Middle frontal gyrus (tissue), 1 donor: ENCODE measurements at regions not wholly inside any gene's neighbourhood (a gene's known extent, or its start where the extent isn't known, plus 50 kb on each side); places are given as distances from the start of the nearest gene placed in this dataset.

ENCODE experiments used
- DNase-seq: peaks from one replicate; pipeline ENCODE4 v3.0.0-alpha.2; 2015; ENCODE audit warnings: low spot score; ENCODE audit errors: extremely low spot score

- no peak for DNase-seq
Observed at GRCh38 chr2:128625421-128625820, 306.8 kb upstream of the HS6ST1 start.

- DNase-seq: no peak
Observed at GRCh38 chr2:128625963-128626759, 307.5 kb upstream of the HS6ST1 start.

GRCh38 chr2:128626760-128627511 lies 308.3 kb upstream of the HS6ST1 start:
- no peak for DNase-seq

GRCh38 chr2:128628206-128628605 lies 309.5 kb upstream of the HS6ST1 start:
- no peak for DNase-seq

GRCh38 chr2:128628996-128629395 lies 310.3 kb upstream of the HS6ST1 start:
- no peak for DNase-seq

GRCh38 chr2:128630974-128631697 lies 312.5 kb upstream of the HS6ST1 start:
- DNase-seq: no peak

- no peak for DNase-seq
Observed at GRCh38 chr2:128631698-128632500, 313.2 kb upstream of the HS6ST1 start.

GRCh38 chr2:128632501-128632800 lies 313.8 kb upstream of the HS6ST1 start:
- no peak for DNase-seq

GRCh38 chr2:128633501-128633900 lies 314.8 kb upstream of the HS6ST1 start:
- no peak for DNase-seq

GRCh38 chr2:128635361-128635900 lies 316.8 kb upstream of the HS6ST1 start:
- DNase-seq: no peak

- no peak for DNase-seq
Observed at GRCh38 chr2:128636802-128637147, 318.1 kb upstream of the HS6ST1 start.

- DNase-seq: no peak
Observed at GRCh38 chr2:128637481-128638155, 318.9 kb upstream of the HS6ST1 start.

- DNase-seq: peak; percentile 8
Observed at GRCh38 chr2:128638341-128639119, 319.9 kb upstream of the HS6ST1 start.

- no peak for DNase-seq
Observed at GRCh38 chr2:128639120-128639477, 320.4 kb upstream of the HS6ST1 start.

- no peak for DNase-seq
Observed at GRCh38 chr2:128639693-128640092, 321.0 kb upstream of the HS6ST1 start.

- no peak for DNase-seq
Observed at GRCh38 chr2:128640166-128640844, 321.6 kb upstream of the HS6ST1 start.

- no peak for DNase-seq
Observed at GRCh38 chr2:128640845-128641360, 322.2 kb upstream of the HS6ST1 start.

GRCh38 chr2:128641421-128642080 lies 322.9 kb upstream of the HS6ST1 start:
- no peak for DNase-seq

GRCh38 chr2:128642316-128642715 lies 323.6 kb upstream of the HS6ST1 start:
- no peak for DNase-seq
